ENCODE measurements at regions not wholly inside any gene's neighbourhood (a gene's known extent, or its start where the extent isn't known, plus 50 kb on each side); places are given as distances from the start of the nearest gene placed in this dataset.
"Not testable (repeated sequence)": the region's sequence is repeated elsewhere in the genome, so short reads cannot be mapped to it uniquely, and the experiment has no call there.

DNA sequence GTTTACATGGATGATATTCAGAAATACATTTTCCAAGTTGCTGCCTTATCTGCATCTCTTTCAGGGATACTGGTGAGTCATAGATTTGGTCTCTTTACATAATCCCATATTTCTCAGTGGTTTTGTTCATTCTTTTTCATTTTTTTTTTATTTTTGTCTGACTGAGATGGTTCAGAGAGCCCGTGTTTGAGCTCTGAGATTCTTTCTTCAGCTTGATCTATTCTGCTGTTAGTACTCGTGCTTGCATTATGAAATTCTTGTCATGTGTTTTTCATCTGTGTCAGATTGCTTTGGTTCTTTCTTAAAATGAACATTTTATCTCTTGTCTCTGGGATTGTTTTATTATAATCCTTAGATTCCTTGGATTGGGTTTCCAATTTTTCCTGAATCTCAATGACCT, 317.3 kb downstream of the DOK5 start:
- intact Hi-C loops (cut with micrococcal nuclease): no loop called here
- Mint-ChIP-seq H3K9me3 (peaks cover 20% of the 10 kb centered on the region), H3K27ac (no peak overlapping the region), H3K36me3 (ENCODE audit: low read depth) (no peaks in the 10 kb centered on the region), H3K4me1 (ENCODE audit: low read depth) (no peaks in the 10 kb centered on the region), H3K4me3 (no peak overlapping the region), H3K27me3 (ENCODE audit: insufficient read depth) (no peaks in the 10 kb centered on the region)
- no peak for DNase-seq (ENCODE audit: low spot score)

DNA sequence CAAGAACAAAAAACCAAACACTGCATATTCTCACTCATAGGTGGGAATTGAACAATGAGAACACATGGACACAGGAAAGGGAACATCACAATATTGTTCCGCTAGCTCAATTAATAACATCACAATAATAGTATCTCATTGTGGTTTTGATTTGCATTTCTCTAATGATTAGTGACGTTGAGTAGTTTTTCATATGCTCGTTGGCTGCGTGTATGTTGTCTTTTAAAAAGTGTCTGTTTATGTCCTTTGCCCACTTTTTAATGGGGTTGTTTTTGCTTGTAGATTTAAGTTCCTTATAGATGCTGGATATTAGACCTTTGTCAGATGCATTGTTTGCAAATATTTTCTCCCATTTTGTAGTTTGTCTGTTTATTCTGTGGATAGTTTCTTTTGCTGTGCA, 312.9 kb downstream of the DOK5 start:
- H3K4me1 Mint-ChIP-seq (ENCODE audit: low read depth); H3K27ac Mint-ChIP-seq; DNase-seq (ENCODE audit: low spot score); H3K27me3 Mint-ChIP-seq (ENCODE audit: insufficient read depth); intact Hi-C loops (cut with micrococcal nuclease); H3K4me3 Mint-ChIP-seq; H3K36me3 Mint-ChIP-seq (ENCODE audit: low read depth): not testable (repeated sequence)
- H3K9me3 Mint-ChIP-seq: peaks cover 20% of the 10 kb centered on the region

DNA sequence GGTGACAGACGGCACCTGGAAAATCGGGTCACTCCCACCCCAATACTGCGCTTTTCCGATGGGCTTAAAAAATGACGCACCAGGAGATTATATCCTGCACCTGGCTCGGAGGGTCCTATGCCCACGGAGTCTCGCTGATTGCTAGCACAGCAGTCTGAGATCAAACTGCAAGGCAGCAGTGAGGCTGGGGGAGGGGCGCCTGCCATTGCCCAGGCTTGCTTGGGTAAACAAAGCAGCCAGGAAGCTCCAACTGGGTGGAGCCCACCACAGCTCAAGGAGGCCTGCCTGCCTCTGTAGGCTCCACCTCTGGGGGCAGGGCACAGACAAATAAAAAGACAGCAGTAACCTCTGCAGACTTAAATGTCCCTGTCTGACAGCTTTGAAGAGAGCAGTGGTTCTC, 307.4 kb downstream of the DOK5 start:
- H3K27ac Mint-ChIP-seq; intact Hi-C loops (cut with micrococcal nuclease); H3K36me3 Mint-ChIP-seq (ENCODE audit: low read depth); H3K9me3 Mint-ChIP-seq; DNase-seq (ENCODE audit: low spot score); H3K4me3 Mint-ChIP-seq; H3K27me3 Mint-ChIP-seq (ENCODE audit: insufficient read depth); H3K4me1 Mint-ChIP-seq (ENCODE audit: low read depth): not testable (repeated sequence)

DNA sequence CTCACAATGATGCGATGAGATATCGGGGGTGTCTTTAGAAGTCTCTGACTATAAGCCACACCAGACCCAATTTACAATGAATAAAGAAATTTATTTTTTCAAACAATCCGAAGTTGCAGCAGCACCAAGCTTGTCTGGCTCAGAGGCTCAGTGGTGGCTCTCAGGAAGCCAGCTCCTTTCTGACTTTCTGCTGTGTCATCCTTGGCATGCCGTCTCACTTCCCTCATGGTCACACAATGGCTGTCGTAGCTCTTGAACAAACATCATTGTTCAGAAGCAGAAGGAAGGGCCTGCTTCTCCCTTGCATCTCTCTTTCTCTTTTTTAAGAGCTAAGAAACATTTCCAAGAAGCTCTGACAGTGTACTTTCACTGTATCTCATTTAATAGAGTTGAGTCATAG, 299.0 kb downstream of the DOK5 start:
- Mint-ChIP-seq H3K27ac (no peak overlapping the region), H3K36me3 (ENCODE audit: low read depth) (no peaks in the 10 kb centered on the region), H3K27me3 (ENCODE audit: insufficient read depth) (no peaks in the 10 kb centered on the region), H3K9me3 (no peaks in the 10 kb centered on the region), H3K4me3 (no peak overlapping the region), H3K4me1 (ENCODE audit: low read depth) (no peaks in the 10 kb centered on the region)
- intact Hi-C loops (cut with micrococcal nuclease): no loop called here
- DNase-seq (ENCODE audit: low spot score): no peak

DNA sequence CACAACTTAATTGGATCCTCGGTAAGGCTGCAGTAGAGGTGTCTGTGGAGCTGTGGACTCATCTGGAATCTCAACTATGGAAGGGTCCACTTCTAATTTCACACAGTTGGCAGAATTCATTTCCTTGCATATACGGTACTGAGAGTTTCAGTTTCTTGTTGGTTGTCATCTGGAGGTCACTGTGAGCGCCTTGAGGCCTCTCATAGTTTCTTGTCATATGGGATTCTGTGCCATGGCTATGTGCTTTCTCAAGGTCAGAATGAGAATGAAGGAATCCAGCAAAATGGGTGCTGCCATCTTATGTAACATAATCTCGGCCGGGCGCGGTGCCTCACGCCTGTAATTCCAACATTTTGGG, 298.2 kb downstream of the DOK5 start:
- no peaks in the 10 kb centered on the region for H3K9me3 Mint-ChIP-seq
- intact Hi-C loops (cut with micrococcal nuclease): no loop called here
- H3K36me3 Mint-ChIP-seq (ENCODE audit: low read depth): no peaks in the 10 kb centered on the region
- H3K4me3 Mint-ChIP-seq: no peak overlapping the region
- no peak for DNase-seq (ENCODE audit: low spot score)
- no peak overlapping the region for H3K27ac Mint-ChIP-seq
- H3K27me3 Mint-ChIP-seq (ENCODE audit: insufficient read depth): no peaks in the 10 kb centered on the region
- H3K4me1 Mint-ChIP-seq (ENCODE audit: low read depth): no peaks in the 10 kb centered on the region

DNA sequence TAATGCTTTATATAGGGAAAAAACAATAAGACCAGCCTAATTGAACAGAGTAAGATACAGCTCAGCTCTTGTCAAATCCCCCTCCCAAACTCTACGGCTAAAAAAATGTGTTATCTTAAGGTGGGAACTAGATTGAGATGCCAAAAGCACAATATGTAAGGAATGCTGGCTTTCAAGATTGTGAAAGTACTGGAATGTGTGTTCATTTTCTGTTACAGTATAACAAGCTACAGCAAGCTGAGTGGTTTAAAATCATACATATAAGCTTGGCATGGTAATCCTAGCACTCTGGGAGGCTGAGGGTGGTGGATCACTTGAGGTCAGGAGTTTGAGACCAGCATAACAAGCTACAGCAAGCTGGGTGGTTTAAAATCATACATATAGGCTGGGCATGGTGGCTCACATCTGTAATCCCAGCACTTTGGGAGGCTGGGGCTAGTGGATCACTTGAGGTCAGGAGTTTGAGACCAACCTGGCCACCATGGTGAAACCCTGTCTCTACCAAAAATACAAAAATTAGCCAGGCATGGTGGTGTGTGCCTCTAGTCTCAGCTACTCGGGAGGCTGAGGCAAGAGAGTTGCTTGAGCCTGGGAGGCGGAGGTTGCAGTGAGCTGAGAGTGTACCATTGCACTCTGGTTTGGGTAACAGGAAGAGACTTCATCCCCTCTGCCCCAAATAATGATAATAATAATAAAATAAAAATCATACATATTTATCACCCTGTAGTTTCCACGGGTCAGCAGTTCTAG, 297.7 kb downstream of the DOK5 start:
- Mint-ChIP-seq H3K36me3 (ENCODE audit: low read depth) (no peaks in the 10 kb centered on the region), H3K27ac (no peak overlapping the region), H3K4me3 (no peak overlapping the region), H3K4me1 (ENCODE audit: low read depth) (no peaks in the 10 kb centered on the region), H3K9me3 (peaks cover 5% of the 10 kb centered on the region), H3K27me3 (ENCODE audit: insufficient read depth) (no peaks in the 10 kb centered on the region)
- no peak for DNase-seq (ENCODE audit: low spot score)
- intact Hi-C loops (cut with micrococcal nuclease): no loop called here

DNA sequence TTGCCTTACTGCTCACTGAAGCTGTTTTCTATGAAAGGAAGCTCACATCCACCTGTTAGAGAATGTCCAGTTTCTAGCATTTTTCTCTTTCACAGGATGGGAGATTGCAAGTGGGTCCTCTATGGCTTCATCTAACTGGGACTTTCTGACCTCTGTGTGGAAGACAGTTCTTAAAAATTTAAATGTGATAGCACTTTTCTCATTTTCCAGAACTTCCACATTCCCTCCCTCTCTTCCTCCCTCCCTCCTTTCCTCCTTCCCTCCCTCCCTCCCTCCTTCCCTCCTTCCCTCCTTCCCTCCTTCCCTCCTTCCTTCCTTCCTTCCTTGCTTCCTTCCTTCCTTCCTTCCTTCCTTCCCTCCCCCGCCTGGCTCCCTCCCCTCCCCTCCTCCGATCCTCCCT, 291.1 kb downstream of the DOK5 start:
- intact Hi-C loops (cut with micrococcal nuclease): no loop called here
- Mint-ChIP-seq H3K4me1 (ENCODE audit: low read depth) (no peaks in the 10 kb centered on the region), H3K27ac (no peak overlapping the region), H3K36me3 (ENCODE audit: low read depth) (no peaks in the 10 kb centered on the region), H3K27me3 (ENCODE audit: insufficient read depth) (no peaks in the 10 kb centered on the region), H3K9me3 (peaks cover 5% of the 10 kb centered on the region), H3K4me3 (no peak overlapping the region)
- no peak for DNase-seq (ENCODE audit: low spot score)

DNA sequence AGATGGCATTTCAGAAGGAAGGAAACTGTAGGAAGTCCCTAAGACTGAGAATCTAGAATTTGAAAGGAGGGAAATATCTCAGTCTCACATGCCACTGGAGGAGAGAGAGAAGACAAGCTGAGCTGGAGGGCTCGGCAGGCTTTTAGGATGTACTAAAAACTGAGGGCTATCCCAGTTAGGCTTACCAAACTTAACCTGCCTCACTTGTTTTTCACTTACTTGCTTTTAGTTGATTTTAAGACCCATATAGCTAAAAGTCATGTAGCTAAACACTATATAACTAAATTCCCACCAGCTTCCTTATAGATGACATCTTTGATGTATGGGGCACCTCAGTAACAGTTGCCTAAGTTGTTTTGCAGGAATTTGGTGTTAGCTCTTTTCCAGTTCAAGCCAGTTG, 288.0 kb downstream of the DOK5 start:
- H3K36me3 Mint-ChIP-seq (ENCODE audit: low read depth): no peaks in the 10 kb centered on the region
- H3K27ac Mint-ChIP-seq: no peak overlapping the region
- DNase-seq (ENCODE audit: low spot score): no peak
- H3K4me3 Mint-ChIP-seq: no peak overlapping the region
- no peaks in the 10 kb centered on the region for H3K4me1 Mint-ChIP-seq (ENCODE audit: low read depth)
- intact Hi-C loops (cut with micrococcal nuclease): no loop called here
- peaks cover 12% of the 10 kb centered on the region for H3K9me3 Mint-ChIP-seq
- no peaks in the 10 kb centered on the region for H3K27me3 Mint-ChIP-seq (ENCODE audit: insufficient read depth)

DNA sequence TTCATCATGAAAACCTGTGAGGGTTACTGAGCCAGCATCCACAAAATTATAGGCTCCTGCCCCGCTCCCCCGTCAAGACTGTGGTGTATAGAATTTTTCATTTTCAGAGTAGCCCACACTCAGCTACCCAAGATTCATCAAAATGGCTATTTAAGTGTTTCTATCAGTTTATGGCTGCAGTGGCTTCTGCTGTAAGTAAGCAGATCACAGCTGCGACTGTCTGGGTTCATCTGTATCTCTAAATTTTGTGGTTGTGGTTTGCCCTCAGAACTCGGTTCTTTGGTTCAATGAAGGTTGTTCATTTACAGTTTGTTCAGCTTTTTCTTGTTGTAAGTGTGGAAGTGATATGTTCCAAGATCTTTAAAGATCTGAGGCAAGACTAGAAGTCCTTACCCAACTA, 284.2 kb downstream of the DOK5 start:
- peaks cover 16% of the 10 kb centered on the region for H3K9me3 Mint-ChIP-seq
- no peaks in the 10 kb centered on the region for H3K27me3 Mint-ChIP-seq (ENCODE audit: insufficient read depth)
- H3K36me3 Mint-ChIP-seq (ENCODE audit: low read depth): no peaks in the 10 kb centered on the region
- intact Hi-C loops (cut with micrococcal nuclease): no loop called here
- no peak overlapping the region for H3K4me3 Mint-ChIP-seq
- H3K4me1 Mint-ChIP-seq (ENCODE audit: low read depth): no peaks in the 10 kb centered on the region
- no peak overlapping the region for H3K27ac Mint-ChIP-seq
- no peak for DNase-seq (ENCODE audit: low spot score)

DNA sequence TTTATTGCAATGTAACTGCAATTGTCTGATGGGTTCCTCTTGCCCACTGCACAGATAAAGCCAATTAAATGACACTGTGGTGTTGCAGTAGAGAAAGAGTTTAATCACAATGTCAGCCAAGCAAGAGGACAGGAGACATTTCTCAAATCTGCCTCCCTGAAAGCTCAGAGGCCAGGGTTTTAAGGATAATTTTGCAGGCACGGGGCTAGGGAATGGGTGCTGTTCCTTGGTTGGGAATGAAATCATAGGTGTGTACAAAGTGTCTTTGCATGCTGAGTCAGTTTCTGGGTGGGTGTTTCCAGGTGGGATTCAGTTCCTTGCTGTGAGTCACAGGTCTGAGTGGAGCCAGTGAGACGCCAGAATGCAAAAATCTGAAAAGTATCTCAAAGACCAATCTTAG, 271.4 kb downstream of the DOK5 start:
- Mint-ChIP-seq H3K27ac (no peak overlapping the region), H3K4me3 (no peak overlapping the region), H3K9me3 (peaks cover 13% of the 10 kb centered on the region), H3K36me3 (ENCODE audit: low read depth) (no peaks in the 10 kb centered on the region), H3K4me1 (ENCODE audit: low read depth) (no peaks in the 10 kb centered on the region), H3K27me3 (ENCODE audit: insufficient read depth) (no peaks in the 10 kb centered on the region)
- intact Hi-C loops (cut with micrococcal nuclease): no loop called here
- no peak for DNase-seq (ENCODE audit: low spot score)

DNA sequence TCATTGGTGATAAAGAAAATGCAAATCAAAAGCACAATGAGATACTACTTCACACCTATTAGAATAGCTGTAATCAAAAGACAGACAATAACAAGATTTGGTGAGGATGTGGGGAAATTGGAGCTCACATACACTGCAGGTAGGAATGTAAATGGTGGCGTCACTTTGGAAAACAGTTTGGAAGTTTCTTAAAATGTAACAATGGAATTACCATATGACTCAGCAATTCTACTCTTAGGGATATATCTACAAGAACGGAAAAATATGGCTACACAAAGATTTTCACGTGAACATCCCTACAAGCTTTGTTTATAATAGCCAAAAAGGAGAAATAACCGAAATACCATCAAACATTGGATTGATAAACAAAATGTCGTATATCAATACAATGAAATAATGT, 270.4 kb downstream of the DOK5 start:
- Mint-ChIP-seq H3K9me3 (peaks cover 13% of the 10 kb centered on the region), H3K36me3 (ENCODE audit: low read depth) (no peaks in the 10 kb centered on the region), H3K4me1 (ENCODE audit: low read depth) (no peaks in the 10 kb centered on the region), H3K27ac (no peak overlapping the region), H3K4me3 (no peak overlapping the region), H3K27me3 (ENCODE audit: insufficient read depth) (no peaks in the 10 kb centered on the region)
- intact Hi-C loops (cut with micrococcal nuclease): no loop called here
- no peak for DNase-seq (ENCODE audit: low spot score)

DNA sequence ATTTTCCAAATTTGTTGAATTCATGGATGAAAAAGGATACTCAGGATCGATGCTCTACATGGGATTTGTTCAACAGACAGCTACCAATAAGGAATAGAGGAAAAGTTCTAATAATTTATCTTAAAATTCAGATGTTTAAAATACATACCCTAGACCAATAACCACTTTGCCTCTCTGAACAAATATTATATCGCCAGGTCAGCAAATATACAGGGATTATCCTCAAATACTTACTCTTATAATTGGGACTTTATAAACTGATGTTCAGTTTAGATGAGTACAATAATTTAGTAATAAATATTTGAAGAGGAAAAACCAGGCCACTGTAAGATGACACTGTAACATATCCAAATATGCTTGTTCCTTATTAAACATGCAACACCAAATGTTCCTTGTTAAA, 268.7 kb downstream of the DOK5 start:
- Mint-ChIP-seq H3K4me3 (no peak overlapping the region), H3K36me3 (ENCODE audit: low read depth) (no peaks in the 10 kb centered on the region), H3K27me3 (ENCODE audit: insufficient read depth) (no peaks in the 10 kb centered on the region), H3K27ac (no peak overlapping the region), H3K9me3 (peaks cover 13% of the 10 kb centered on the region), H3K4me1 (ENCODE audit: low read depth) (no peaks in the 10 kb centered on the region)
- no peak for DNase-seq (ENCODE audit: low spot score)
- intact Hi-C loops (cut with micrococcal nuclease): no loop called here

DNA sequence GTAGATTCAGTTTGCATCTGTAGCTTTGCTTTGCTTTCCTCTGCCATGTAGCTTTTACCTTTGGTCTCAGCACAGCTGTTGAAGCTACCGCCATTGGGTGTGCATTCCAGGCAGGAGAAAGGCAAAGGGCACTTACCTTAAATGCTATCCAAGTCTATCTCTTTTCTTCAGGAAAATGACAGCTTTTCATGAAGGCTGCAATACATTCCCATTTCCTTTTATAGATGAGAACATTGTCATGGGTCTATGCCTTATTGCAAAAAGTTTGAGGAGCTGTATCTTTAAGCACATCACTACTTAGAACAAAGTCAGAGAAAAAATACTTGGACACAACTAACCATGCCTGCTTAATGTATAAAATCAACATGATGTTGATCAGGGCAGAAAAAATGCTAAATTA, 266.8 kb downstream of the DOK5 start:
- Mint-ChIP-seq H3K27ac (no peak overlapping the region), H3K27me3 (ENCODE audit: insufficient read depth) (no peaks in the 10 kb centered on the region), H3K4me3 (no peak overlapping the region), H3K4me1 (ENCODE audit: low read depth) (no peaks in the 10 kb centered on the region), H3K36me3 (ENCODE audit: low read depth) (no peaks in the 10 kb centered on the region), H3K9me3 (no peaks in the 10 kb centered on the region)
- intact Hi-C loops (cut with micrococcal nuclease): no loop called here
- DNase-seq (ENCODE audit: low spot score): no peak

DNA sequence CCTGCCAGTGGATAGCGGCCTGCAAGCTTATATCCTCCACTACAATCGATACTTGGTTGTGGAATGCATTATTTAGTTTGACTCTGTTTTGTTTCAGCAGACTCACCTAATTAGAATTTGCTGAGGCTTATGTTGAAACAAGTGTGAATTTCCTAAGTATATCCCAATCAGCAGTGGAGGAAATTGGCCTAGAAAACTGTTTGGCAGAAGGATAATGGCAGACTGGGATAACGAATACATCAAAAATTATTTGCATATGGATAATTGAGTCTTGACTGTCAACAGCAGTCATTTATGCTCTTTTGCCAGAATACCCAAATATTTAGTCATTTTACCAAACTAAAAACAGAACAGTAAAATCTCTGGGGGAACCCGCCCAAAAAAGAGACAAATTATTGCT, 261.0 kb downstream of the DOK5 start:
- Mint-ChIP-seq H3K36me3 (ENCODE audit: low read depth) (no peaks in the 10 kb centered on the region), H3K4me3 (no peak overlapping the region), H3K4me1 (ENCODE audit: low read depth) (no peaks in the 10 kb centered on the region), H3K27me3 (ENCODE audit: insufficient read depth) (no peaks in the 10 kb centered on the region), H3K27ac (no peak overlapping the region), H3K9me3 (no peaks in the 10 kb centered on the region)
- intact Hi-C loops (cut with micrococcal nuclease): no loop called here
- no peak for DNase-seq (ENCODE audit: low spot score)

Data from activated T-helper 1 cell treated with anti-CD3 and anti-CD28 coated beads, Interleukin-12 subunit alpha, Interleukin-12 subunit beta, Interleukin-2, Interleukin-4 antibody, amounts not matched to agents 30 ng/mL and 10 ng/mL and 1 ng/mL, durations not matched to agents 14 hours and 24 hours and 36 hours (primary cell).